Large intestine (tissue), 3 donors: ENCODE measurements at regions not wholly inside any gene's neighbourhood (a gene's known extent, or its start where the extent isn't known, plus 50 kb on each side); places are given as distances from the start of the nearest gene placed in this dataset.
"Not testable (repeated sequence)": the region's sequence is repeated elsewhere in the genome, so short reads cannot be mapped to it uniquely, and the experiment has no call there.

Source experiments
- DNase-seq, 2 donors: peaks; one replicate each; pipeline versions ENCODE4 v3.0.0 to v3.0.0-alpha.2; 2013
- H3K27ac ChIP-seq: one replicate; pipeline ENCODE4 v1.5.1; 2013; ENCODE audit warnings: low read length
- H3K27me3 ChIP-seq: 2 replicates; pipeline ENCODE4 v1.6.1; 2013; ENCODE audit warnings: low read length; ENCODE audit not compliant: control insufficient read depth, insufficient read depth
- H3K36me3 ChIP-seq: 2 replicates; pipeline ENCODE4 v1.6.1; 2013; ENCODE audit warnings: low read length; ENCODE audit not compliant: control insufficient read depth, insufficient read depth
- H3K4me1 ChIP-seq: one replicate; pipeline ENCODE4 v1.6.1; 2013; ENCODE audit warnings: low read length; ENCODE audit not compliant: control insufficient read depth, insufficient read depth
- H3K4me3 ChIP-seq: one replicate; pipeline ENCODE4 v1.5.1; 2013; ENCODE audit warnings: low read length
- H3K9me3 ChIP-seq: one replicate; pipeline ENCODE4 v1.6.1; 2013; ENCODE audit warnings: mild to moderate bottlenecking, low read depth, low read length, moderate library complexity; ENCODE audit not compliant: control insufficient read depth
- WGBS: methylation state at CpG from one replicate; pipeline ENCODE4 v1.1.5; 2013; ENCODE audit warnings: low lambda C conversion rate; ENCODE audit not compliant: insufficient coverage; 5-methylcytosine and 5-hydroxymethylcytosine counted together

GRCh38 chrX:34521563-34521962, 135.5 kb downstream of the TMEM47 start:
- WGBS: no CpG with 5 or more reads among the region's 2 CpGs
- no peak overlapping the region for H3K27ac ChIP-seq
- no peak for DNase-seq
- no peaks in the 10 kb centered on the region for H3K36me3 ChIP-seq
- no peak overlapping the region for H3K4me3 ChIP-seq
- no peaks in the 10 kb centered on the region for H3K27me3 ChIP-seq
- no peaks in the 10 kb centered on the region for H3K9me3 ChIP-seq
- no peaks in the 10 kb centered on the region for H3K4me1 ChIP-seq

GRCh38 chrX:34509394-34509793, 147.7 kb downstream of the TMEM47 start:
- no peak for DNase-seq
- Histone ChIP-seq H3K36me3 (no peaks in the 10 kb centered on the region), H3K4me1 (no peaks in the 10 kb centered on the region), H3K27me3 (no peaks in the 10 kb centered on the region), H3K9me3 (no peaks in the 10 kb centered on the region), H3K4me3 (no peak overlapping the region), H3K27ac (no peak overlapping the region)
- WGBS: no CpG with 5 or more reads among the region's 5 CpGs

- H3K4me3 ChIP-seq: no peak overlapping the region
- H3K27ac ChIP-seq: no peak overlapping the region
- WGBS: 60% methylated on average over 1 of the region's 3 CpGs
- no peaks in the 10 kb centered on the region for H3K27me3 ChIP-seq
- H3K36me3 ChIP-seq: no peaks in the 10 kb centered on the region
- no peak for DNase-seq
- no peaks in the 10 kb centered on the region for H3K4me1 ChIP-seq
- no peaks in the 10 kb centered on the region for H3K9me3 ChIP-seq
Observed at GRCh38 chrX:34503119-34503518, 154.0 kb downstream of the TMEM47 start.

GRCh38 chrX:34493086-34493485, 164.0 kb downstream of the TMEM47 start:
- no CpG with 5 or more reads among the region's 4 CpGs for WGBS
- no peak for DNase-seq
- no peak overlapping the region for H3K27ac ChIP-seq
- H3K9me3 ChIP-seq: no peaks in the 10 kb centered on the region
- H3K27me3 ChIP-seq: no peaks in the 10 kb centered on the region
- no peak overlapping the region for H3K4me3 ChIP-seq
- no peaks in the 10 kb centered on the region for H3K36me3 ChIP-seq
- H3K4me1 ChIP-seq: no peaks in the 10 kb centered on the region

GRCh38 chrX:34491126-34491525, 166.0 kb downstream of the TMEM47 start:
- WGBS: no CpG with 5 or more reads among the region's 2 CpGs
- Histone ChIP-seq H3K4me3 (no peak overlapping the region), H3K9me3 (no peaks in the 10 kb centered on the region), H3K27me3 (no peaks in the 10 kb centered on the region), H3K27ac (no peak overlapping the region), H3K4me1 (no peaks in the 10 kb centered on the region), H3K36me3 (no peaks in the 10 kb centered on the region)
- DNase-seq: no peak

- H3K4me3 ChIP-seq: no peak overlapping the region
- no peak overlapping the region for H3K27ac ChIP-seq
- no peaks in the 10 kb centered on the region for H3K4me1 ChIP-seq
- no peaks in the 10 kb centered on the region for H3K27me3 ChIP-seq
- no peaks in the 10 kb centered on the region for H3K36me3 ChIP-seq
- H3K9me3 ChIP-seq: no peaks in the 10 kb centered on the region
- no peak for DNase-seq
Observed at GRCh38 chrX:34487364-34487763, 169.7 kb downstream of the TMEM47 start.

GRCh38 chrX:34483980-34484379, 173.1 kb downstream of the TMEM47 start:
- no CpG with 5 or more reads among the region's 6 CpGs for WGBS
- Histone ChIP-seq H3K36me3 (no peaks in the 10 kb centered on the region), H3K27ac (no peak overlapping the region), H3K9me3 (no peaks in the 10 kb centered on the region), H3K4me1 (no peaks in the 10 kb centered on the region), H3K4me3 (no peak overlapping the region), H3K27me3 (no peaks in the 10 kb centered on the region)
- DNase-seq: no peak

GRCh38 chrX:34470507-34470906, 186.6 kb downstream of the TMEM47 start:
- Histone ChIP-seq H3K9me3 (no peaks in the 10 kb centered on the region), H3K4me3 (no peak overlapping the region), H3K4me1 (no peaks in the 10 kb centered on the region), H3K36me3 (no peaks in the 10 kb centered on the region), H3K27me3 (no peaks in the 10 kb centered on the region), H3K27ac (no peak overlapping the region)
- DNase-seq: no peak
- WGBS: no CpG with 5 or more reads among the region's 1 CpG

GRCh38 chrX:34467437-34467836, 189.6 kb downstream of the TMEM47 start:
- no peaks in the 10 kb centered on the region for H3K4me1 ChIP-seq
- 67% methylated on average over 1 of the region's 3 CpGs for WGBS
- H3K27me3 ChIP-seq: no peaks in the 10 kb centered on the region

GRCh38 chrX:34463220-34463619, 193.9 kb downstream of the TMEM47 start:
- WGBS: no CpG with 5 or more reads among the region's 1 CpG
- not testable (repeated sequence) for H3K4me3 ChIP-seq, H3K27me3 ChIP-seq, H3K36me3 ChIP-seq, H3K9me3 ChIP-seq, H3K27ac ChIP-seq, H3K4me1 ChIP-seq, DNase-seq

More at GRCh38 chrX:34467437-34467836, 189.6 kb downstream of the TMEM47 start:
- no peak overlapping the region for H3K4me3 ChIP-seq
- H3K9me3 ChIP-seq: no peaks in the 10 kb centered on the region
- H3K27ac ChIP-seq: no peak overlapping the region
- no peaks in the 10 kb centered on the region for H3K36me3 ChIP-seq
- no peak for DNase-seq

GRCh38 chrX:34457850-34458249, 199.2 kb downstream of the TMEM47 start:
- not testable (repeated sequence) for H3K27ac ChIP-seq, H3K27me3 ChIP-seq, H3K36me3 ChIP-seq, H3K4me1 ChIP-seq, H3K9me3 ChIP-seq, H3K4me3 ChIP-seq, DNase-seq
- no CpG with 5 or more reads among the region's 9 CpGs for WGBS
